Ovary (tissue), 3 donors: ENCODE measurements at regions not wholly inside any gene's neighbourhood (a gene's known extent, or its start where the extent isn't known, plus 50 kb on each side); places are given as distances from the start of the nearest gene placed in this dataset.

Experiments used
- CTCF ChIP-seq, 3 donors: fragments of 450-650 bp in 2 of 3; fragments of 200-600 bp in 1 of 3; IDR thresholded peaks; one replicate each; pipeline versions ENCODE4 v1.5.1 to v1.8.0; 2016 to 2022; ENCODE audit warnings: antibody characterized with exemption in 3 of 3, mild to moderate bottlenecking in 1 of 3
- EP300 ChIP-seq: sonication (generic); formaldehyde crosslinking; IDR thresholded peaks from one replicate; pipeline ENCODE4 v1.6.1; 2017; ENCODE audit warnings: antibody characterized with exemption
- POLR2A ChIP-seq: fragments of 450-650 bp; IDR thresholded peaks from one replicate; pipeline ENCODE4 v1.6.1; 2017; ENCODE audit warnings: antibody characterized with exemption, mild to moderate bottlenecking, moderate library complexity
- donor health status: DM: no; HTN: no; CAD: no.

DNA sequence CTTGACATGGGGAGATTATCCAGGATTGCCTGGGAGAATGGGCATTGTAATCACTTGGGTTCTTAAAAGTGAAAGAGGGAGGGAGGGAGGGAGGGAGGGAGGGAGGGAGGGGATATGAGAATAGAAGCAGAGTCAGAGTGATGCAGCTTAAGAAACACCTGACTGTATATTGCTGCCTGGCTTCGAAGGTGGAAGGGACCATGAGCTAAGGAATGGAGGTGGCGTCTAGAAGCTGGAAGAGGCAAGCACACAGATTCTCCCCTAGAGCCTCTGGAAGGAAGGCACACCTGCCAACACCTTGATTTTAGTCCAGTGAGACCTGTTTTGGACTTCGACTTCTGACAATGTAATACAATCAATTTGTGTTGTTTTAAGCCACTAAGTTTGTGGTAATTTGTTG lies 78.4 kb downstream of the PRL start:
- TF ChIP-seq CTCF (IDR thresholded peaks at IDR 0.05) (no peak), POLR2A (no peak), EP300 (no peak)
